MM.1S (cell line): ENCODE measurements at regions not wholly inside any gene's neighbourhood (a gene's known extent, or its start where the extent isn't known, plus 50 kb on each side); places are given as distances from the start of the nearest gene placed in this dataset.

ENCODE experiments used
- DNase-seq: peaks from one replicate; pipeline ENCODE4 v3.0.0-alpha.2; 2015
- H2AFZ ChIP-seq: fragments of 300-600 bp; sonication (generic); 2 replicates; pipeline ENCODE4 v1.6.0; 2016; ENCODE audit warnings: antibody characterized with exemption, low read length
- H3F3A ChIP-seq: fragments of 300-600 bp; sonication (generic); 2 replicates; pipeline ENCODE4 v1.6.1; 2016; ENCODE audit warnings: mild to moderate bottlenecking, antibody characterized with exemption, low read length, moderate library complexity, mixed read lengths; ENCODE audit not compliant: insufficient read depth
- H3K27ac ChIP-seq: fragments of 300-600 bp; sonication (generic); 2 replicates; pipeline ENCODE4 v1.5.1; 2016; ENCODE audit warnings: mild to moderate bottlenecking, low read length
- H3K27me3 ChIP-seq: fragments of 300-600 bp; sonication (generic); replicated peaks from 2 replicates; pipeline ENCODE4 v1.6.0; 2016; ENCODE audit warnings: low read length; ENCODE audit not compliant: insufficient read depth
- H3K36me3 ChIP-seq: fragments of 300-600 bp; sonication (generic); replicated peaks from 2 replicates; pipeline ENCODE4 v1.6.1; 2016; ENCODE audit warnings: mild to moderate bottlenecking, low read length, mixed read lengths; ENCODE audit not compliant: insufficient read depth
- H3K4me1 ChIP-seq: fragments of 300-600 bp; sonication (generic); 2 replicates; pipeline ENCODE4 v1.6.1; 2016; ENCODE audit warnings: low read length, mixed read lengths
- H3K4me2 ChIP-seq: fragments of 300-600 bp; sonication (generic); 2 replicates; pipeline ENCODE4 v1.6.0; 2016; ENCODE audit warnings: low read depth, low read length
- H3K4me3 ChIP-seq: fragments of 300-600 bp; sonication (generic); 2 replicates; pipeline ENCODE4 v1.5.1; 2016; ENCODE audit warnings: low read length, mixed read lengths
- H3K79me2 ChIP-seq: fragments of 300-600 bp; sonication (generic); 2 replicates; pipeline ENCODE4 v1.6.1; 2016; ENCODE audit warnings: mixed run types, low read length, mixed read lengths
- H3K9ac ChIP-seq: fragments of 300-600 bp; sonication (generic); 2 replicates; pipeline ENCODE4 v1.6.1; 2016; ENCODE audit warnings: low read length, mixed read lengths
- H3K9me2 ChIP-seq: fragments of 300-600 bp; sonication (generic); replicated peaks from 2 replicates; pipeline ENCODE4 v1.6.1; 2016; ENCODE audit warnings: mild to moderate bottlenecking, low read length, mixed read lengths; ENCODE audit not compliant: insufficient read depth
- H3K9me3 ChIP-seq: fragments of 300-600 bp; sonication (generic); replicated peaks from 2 replicates; pipeline ENCODE4 v1.6.1; 2016; ENCODE audit warnings: mild to moderate bottlenecking, low read length, mixed read lengths; ENCODE audit not compliant: insufficient read depth
- H4K20me1 ChIP-seq: fragments of 300-600 bp; sonication (generic); 2 replicates; pipeline ENCODE4 v1.6.1; 2016; ENCODE audit warnings: mild to moderate bottlenecking, low read length, moderate library complexity, mixed read lengths; ENCODE audit not compliant: insufficient read depth
- CTCF ChIP-seq: fragments of 300-600 bp; sonication (generic); IDR thresholded peaks from 2 replicates; pipeline ENCODE4 v1.5.1; 2016; ENCODE audit warnings: antibody characterized with exemption, low read length, mixed read lengths
- EZH2 ChIP-seq: fragments of 300-600 bp; sonication (generic); optimal IDR thresholded peaks from 2 replicates; pipeline ENCODE3; 2017; ENCODE audit warnings: low read depth, mild to moderate bottlenecking, antibody characterized with exemption, low read length, mixed read lengths
- EZH2phosphoT487 ChIP-seq: fragments of 300-600 bp; sonication (generic); IDR thresholded peaks from 2 replicates; pipeline ENCODE4 v1.6.1; 2018; ENCODE audit warnings: antibody characterized with exemption, low read length

GRCh38 chr2:16150456-16151280, 210.3 kb downstream of the MYCN start:
- no peak overlapping the region for H2AFZ ChIP-seq
- no peak for DNase-seq
- H3K9ac ChIP-seq, result no peak overlapping the region
- TF ChIP-seq EZH2phosphoT487 (no peak), CTCF (no peak), EZH2 (no peak)
- H3K27ac ChIP-seq, result no peak overlapping the region
- no peaks in the 10 kb centered on the region for H3K9me2 ChIP-seq
- no peak overlapping the region for H3K4me2 ChIP-seq
- H3K4me1 ChIP-seq, result no peaks in the 10 kb centered on the region
- no peaks in the 10 kb centered on the region for H3K79me2 ChIP-seq
- no peaks in the 10 kb centered on the region for H3K9me3 ChIP-seq
- no peaks in the 10 kb centered on the region for H4K20me1 ChIP-seq
- no peak overlapping the region for H3K4me3 ChIP-seq
- H3K36me3 ChIP-seq, result no peaks in the 10 kb centered on the region
- no peaks in the 10 kb centered on the region for H3K27me3 ChIP-seq
- no peaks in the 10 kb centered on the region for H3F3A ChIP-seq

GRCh38 chr2:16149349-16150243, 209.2 kb downstream of the MYCN start:
- no peak overlapping the region for H2AFZ ChIP-seq

More at GRCh38 chr2:16149349-16150243, 209.2 kb downstream of the MYCN start:
- H3K4me2 ChIP-seq, result no peak overlapping the region
- H3F3A ChIP-seq, result no peaks in the 10 kb centered on the region
- H3K27ac ChIP-seq, result no peak overlapping the region
- H3K4me3 ChIP-seq, result no peak overlapping the region
- no peaks in the 10 kb centered on the region for H3K79me2 ChIP-seq
- H4K20me1 ChIP-seq, result no peaks in the 10 kb centered on the region
- H3K9ac ChIP-seq, result no peak overlapping the region
- no peaks in the 10 kb centered on the region for H3K9me3 ChIP-seq
- H3K9me2 ChIP-seq, result no peaks in the 10 kb centered on the region
- TF ChIP-seq CTCF (no peak), EZH2 (no peak), EZH2phosphoT487 (no peak)
- no peaks in the 10 kb centered on the region for H3K27me3 ChIP-seq
- H3K4me1 ChIP-seq, result no peaks in the 10 kb centered on the region
- H3K36me3 ChIP-seq, result no peaks in the 10 kb centered on the region
- no peak for DNase-seq
